B cell (primary cell): ENCODE measurements at regions not wholly inside any gene's neighbourhood (a gene's known extent, or its start where the extent isn't known, plus 50 kb on each side); places are given as distances from the start of the nearest gene placed in this dataset.

Source experiments
- ATAC-seq: fragments of 200-7000 bp; cut with Tn5 transposase; one replicate; pipeline ENCODE4 v1.10.0; 2021; ENCODE audit warnings: low read depth, mild to moderate bottlenecking, moderate number of reproducible peaks, moderate library complexity
- CTCF ChIA-PET: fragments of 350-600 bp; sonication (Branson Sonifier 250); formaldehyde crosslinking; loops from one replicate; lab custom pipeline; 2021; ENCODE audit warnings: antibody characterized with exemption, inconsistent platforms; lab: Charles Lee
- POLR2A ChIA-PET: fragments of 350-600 bp; sonication (Branson Sonifier 250); formaldehyde crosslinking; loops from one replicate; lab custom pipeline; 2021; ENCODE audit warnings: antibody characterized with exemption; lab: Charles Lee
- DNase-seq: peaks from one replicate; pipeline ENCODE4 v3.0.0; 2013
- H2AFZ ChIP-seq: 2 replicates; pipeline ENCODE4 v1.6.1; 2012; ENCODE audit warnings: mild to moderate bottlenecking, low read depth, low read length; ENCODE audit not compliant: insufficient read depth, poor library complexity, severe bottlenecking
- H3K27ac ChIP-seq, 2 donors: 1 replicate in 1 of 2; 2 replicates in 1 of 2; pipeline ENCODE4 v1.5.1; 2012 to 2013; ENCODE audit warnings: low read length in 2 of 2, mild to moderate bottlenecking in 2 of 2, moderate library complexity in 1 of 2
- H3K27me3 ChIP-seq, 4 experiments: fragments of 200-600 bp in 1 of 4; sonication (generic) in 1 of 4; replicated peaks in 1 of 4; 1 replicate in 2 of 4; 2 replicates in 2 of 4; pipeline versions ENCODE4 v1.6.1 to v1.7.0; 2013 to 2016; ENCODE audit warnings: low read length in 3 of 4, mild to moderate bottlenecking in 2 of 4, mixed read lengths in 1 of 4, moderate library complexity in 1 of 4; ENCODE audit not compliant: insufficient read depth in 4 of 4, control insufficient read depth in 3 of 4; ENCODE audit errors: control extremely low read depth in 1 of 4
- H3K36me3 ChIP-seq, 2 experiments: replicated peaks in 1 of 2; 1 replicate in 1 of 2; 2 replicates in 1 of 2; pipeline versions ENCODE4 v1.6.1 to v1.7.1; 2013; ENCODE audit warnings: low read length in 1 of 2; ENCODE audit not compliant: insufficient read depth in 2 of 2, control insufficient read depth in 1 of 2; ENCODE audit errors: control extremely low read depth in 1 of 2, extremely low read depth in 1 of 2
- H3K4me1 ChIP-seq, 2 donors: fragments of 200-600 bp in 1 of 2; sonication (generic) in 1 of 2; 1 replicate in 1 of 2; 2 replicates in 1 of 2; pipeline versions ENCODE4 v1.5.1 to v1.6.1; 2013 to 2017; ENCODE audit warnings: low read length in 2 of 2; ENCODE audit not compliant: control insufficient read depth in 2 of 2, insufficient read depth in 2 of 2
- H3K4me2 ChIP-seq: replicated peaks from 2 replicates; pipeline ENCODE3; 2012; ENCODE audit warnings: mild to moderate bottlenecking, low read depth, low read length; ENCODE audit not compliant: poor library complexity, severe bottlenecking
- H3K4me3 ChIP-seq, 5 experiments: fragments of 200-600 bp in 1 of 5; sonication (generic) in 1 of 5; 1 replicate in 3 of 5; 2 replicates in 2 of 5; pipeline versions ENCODE4 v1.5.1 to v1.7.0; 2011 to 2016; ENCODE audit warnings: low read length in 4 of 5, mild to moderate bottlenecking in 4 of 5, low read depth in 2 of 5, control low read depth in 1 of 5, moderate library complexity in 1 of 5; ENCODE audit not compliant: insufficient read depth in 1 of 5; ENCODE audit errors: control extremely low read depth in 1 of 5, extremely low read depth in 1 of 5
- H3K79me2 ChIP-seq: fragments of 200-600 bp; sonication (generic); one replicate; pipeline ENCODE4 v1.6.0; 2016; ENCODE audit warnings: low read length; ENCODE audit not compliant: control insufficient read depth, insufficient read depth
- H3K9ac ChIP-seq: fragments of 200-600 bp; sonication (generic); 2 replicates; pipeline ENCODE4 v1.6.1; 2017; ENCODE audit warnings: mild to moderate bottlenecking, low read length, moderate library complexity
- H3K9me3 ChIP-seq, 3 donors: one replicate each; pipeline versions ENCODE4 v1.6.1 to v1.7.1; 2013; ENCODE audit warnings: low read length in 2 of 3; ENCODE audit not compliant: control insufficient read depth in 2 of 3, insufficient read depth in 1 of 3; ENCODE audit errors: control extremely low read depth in 1 of 3
- H4K20me1 ChIP-seq: 2 replicates; pipeline ENCODE4 v1.6.0; 2012; ENCODE audit warnings: mild to moderate bottlenecking, low read length; ENCODE audit not compliant: insufficient read depth, control insufficient read depth, poor library complexity, severe bottlenecking
- H3K27ac Mint-ChIP-seq: one replicate; pipeline ENCODE4 v1.8.0; 2021; ENCODE audit warnings: mixed read lengths
- H3K27me3 Mint-ChIP-seq: one replicate; pipeline ENCODE4 v1.8.0; 2021; ENCODE audit warnings: mixed read lengths
- H3K4me1 Mint-ChIP-seq: one replicate; pipeline ENCODE4 v1.8.0; 2021; ENCODE audit warnings: mixed read lengths
- H3K4me3 Mint-ChIP-seq: one replicate; pipeline ENCODE4 v1.8.0; 2021; ENCODE audit warnings: mixed read lengths
- H3K9me3 Mint-ChIP-seq: one replicate; pipeline ENCODE4 v1.8.0; 2022; ENCODE audit warnings: mixed read lengths; ENCODE audit not compliant: insufficient read depth
- CTCF ChIP-seq: fragments of 200-600 bp; IDR thresholded peaks from one replicate; pipeline ENCODE4 v1.8.0; 2022; ENCODE audit warnings: antibody characterized with exemption, mild to moderate bottlenecking
- EZH2 ChIP-seq: IDR thresholded peaks from 2 replicates; pipeline ENCODE4 v1.6.1; 2012; ENCODE audit warnings: borderline replicate concordance, low read depth, mild to moderate bottlenecking, moderate library complexity, low read length; ENCODE audit not compliant: insufficient read depth, poor library complexity, severe bottlenecking
- WGBS: methylation state at CpG from one replicate; pipeline ENCODE4 v1.1.5; 2013; ENCODE audit warnings: missing lambda C conversion rate; ENCODE audit not compliant: insufficient coverage; 5-methylcytosine and 5-hydroxymethylcytosine counted together
- intact Hi-C: fragments of 100-400 bp; cut with micrococcal nuclease; formaldehyde crosslinking; loops from one replicate; pipeline ENCODE4 v1.10.0; 2022

GRCh38 chr12:28893856-28894255 is 255.2 kb upstream of the FAR2 start:
- no peaks in the 10 kb centered on the region for H3K36me3 ChIP-seq
- Mint-ChIP-seq H3K27me3 (no peaks in the 10 kb centered on the region), H3K4me3 (no peak overlapping the region), H3K4me1 (no peaks in the 10 kb centered on the region), H3K27ac (no peak overlapping the region), H3K9me3 (peaks cover 6% of the 10 kb centered on the region)
- CTCF ChIA-PET: no interaction called here
- H4K20me1 ChIP-seq: no peaks in the 10 kb centered on the region
- intact Hi-C loops: no loop called here
- H3K9ac ChIP-seq: no peak overlapping the region
- H3K27ac ChIP-seq: no peak overlapping the region
- DNase-seq (no peak), ATAC-seq (no peak)
- no peak overlapping the region for H3K4me3 ChIP-seq
- no CpG with 5 or more reads among the region's 1 CpG for WGBS
- no peaks in the 10 kb centered on the region for H3K79me2 ChIP-seq
- no peak overlapping the region for H2AFZ ChIP-seq
- no peaks in the 10 kb centered on the region for H3K4me1 ChIP-seq
- H3K9me3 ChIP-seq: peaks cover 0 to 6% (median 0%) of the 10 kb centered on the region in 3 donors
- TF ChIP-seq EZH2: no peak
- TF ChIP-seq CTCF: no peak
- H3K4me2 ChIP-seq: no peak overlapping the region
- POLR2A ChIA-PET: no interaction called here
- H3K27me3 ChIP-seq: no peaks in the 10 kb centered on the region

- no peak overlapping the region for H3K4me3 Mint-ChIP-seq
- H3K4me3 ChIP-seq: no peak overlapping the region
- intact Hi-C loops: no loop called here
- no peaks in the 10 kb centered on the region for H4K20me1 ChIP-seq
- DNase-seq (no peak), ATAC-seq (no peak)
- no peak overlapping the region for H2AFZ ChIP-seq
- H3K36me3 ChIP-seq: no peaks in the 10 kb centered on the region
- no peak for TF ChIP-seq CTCF
- no peak for TF ChIP-seq EZH2
- H3K4me2 ChIP-seq: no peak overlapping the region
- H3K4me1 ChIP-seq: no peaks in the 10 kb centered on the region
- peaks cover 0 to 11% (median 0%) of the 10 kb centered on the region in 3 donors for H3K9me3 ChIP-seq
- no peaks in the 10 kb centered on the region for H3K4me1 Mint-ChIP-seq
- H3K27ac Mint-ChIP-seq: no peak overlapping the region
- CTCF ChIA-PET: no interaction called here
- H3K9ac ChIP-seq: no peak overlapping the region
- no peaks in the 10 kb centered on the region for H3K27me3 Mint-ChIP-seq
- H3K27me3 ChIP-seq: no peaks in the 10 kb centered on the region
- H3K27ac ChIP-seq: no peak overlapping the region
- WGBS: 100% methylated on average over 1 of the region's 1 CpG
- H3K9me3 Mint-ChIP-seq: peaks cover 8% of the 10 kb centered on the region
- POLR2A ChIA-PET: no interaction called here
- H3K79me2 ChIP-seq: no peaks in the 10 kb centered on the region
These were observed 252.7 kb upstream of the FAR2 start for GRCh38 chr12:28896421-28896820.
